Type B pancreatic cell (in vitro differentiated cells): ENCODE measurements at regions not wholly inside any gene's neighbourhood (a gene's known extent, or its start where the extent isn't known, plus 50 kb on each side); places are given as distances from the start of the nearest gene placed in this dataset.

Source experiments
- DNase-seq: peaks from one replicate; pipeline ENCODE4 v3.0.0; 2021; ENCODE audit warnings: mixed read lengths; ENCODE audit not compliant: unreplicated experiment; ENCODE audit errors: extremely low spot score
- H3K27ac Mint-ChIP-seq: 2 replicates; pipeline ENCODE4 v1.8.0; 2021; ENCODE audit warnings: mild to moderate bottlenecking, mixed read lengths
- H3K27me3 Mint-ChIP-seq: 2 replicates; pipeline ENCODE4 v1.8.0; 2021; ENCODE audit warnings: mixed read lengths
- H3K36me3 Mint-ChIP-seq: 2 replicates; pipeline ENCODE4 v1.8.0; 2021; ENCODE audit warnings: mixed read lengths
- H3K4me1 Mint-ChIP-seq: one replicate; pipeline ENCODE4 v1.8.0; 2021; ENCODE audit warnings: mixed read lengths; ENCODE audit not compliant: unreplicated experiment
- H3K4me3 Mint-ChIP-seq: 2 replicates; pipeline ENCODE4 v1.8.0; 2021; ENCODE audit warnings: mild to moderate bottlenecking, mixed read lengths
- H3K9me3 Mint-ChIP-seq: 2 replicates; pipeline ENCODE4 v1.8.0; 2021; ENCODE audit warnings: mixed read lengths
- CTCF ChIP-seq: fragments of 200-600 bp; sonication (generic); conservative IDR thresholded peaks from 2 replicates; pipeline ENCODE4 v1.5.0; 2021; ENCODE audit warnings: antibody characterized with exemption, mild to moderate bottlenecking

GRCh38 chr11:18844753-18845367 is 53.3 kb upstream of the PTPN5 start:
- no peaks in the 10 kb centered on the region for H3K36me3 Mint-ChIP-seq
- H3K27me3 Mint-ChIP-seq = peaks cover 45% of the 10 kb centered on the region
- no peak overlapping the region for H3K27ac Mint-ChIP-seq
- H3K4me1 Mint-ChIP-seq = no peaks in the 10 kb centered on the region
- H3K9me3 Mint-ChIP-seq = peaks cover 4% of the 10 kb centered on the region
- no peak for DNase-seq
- no peak overlapping the region for H3K4me3 Mint-ChIP-seq
- TF ChIP-seq CTCF = peak; percentile 75
